Astrocyte (in vitro differentiated cells and primary cell): ENCODE measurements at regions not wholly inside any gene's neighbourhood (a gene's known extent, or its start where the extent isn't known, plus 50 kb on each side); places are given as distances from the start of the nearest gene placed in this dataset.

Experiments
- EZH2 ChIP-seq: IDR thresholded peaks from 2 replicates; pipeline ENCODE4 v1.6.1; 2012; ENCODE audit warnings: mild to moderate bottlenecking, low read length, inconsistent platforms; ENCODE audit not compliant: insufficient read depth
- TF ChIP-seq, protein P1 (sequence below): IDR thresholded peaks from 2 replicates; pipeline ENCODE4 v1.5.1; 2011; ENCODE audit warnings: low read depth, mild to moderate bottlenecking, inconsistent platforms, low read length, moderate library complexity; ENCODE audit not compliant: insufficient read depth

DNA sequence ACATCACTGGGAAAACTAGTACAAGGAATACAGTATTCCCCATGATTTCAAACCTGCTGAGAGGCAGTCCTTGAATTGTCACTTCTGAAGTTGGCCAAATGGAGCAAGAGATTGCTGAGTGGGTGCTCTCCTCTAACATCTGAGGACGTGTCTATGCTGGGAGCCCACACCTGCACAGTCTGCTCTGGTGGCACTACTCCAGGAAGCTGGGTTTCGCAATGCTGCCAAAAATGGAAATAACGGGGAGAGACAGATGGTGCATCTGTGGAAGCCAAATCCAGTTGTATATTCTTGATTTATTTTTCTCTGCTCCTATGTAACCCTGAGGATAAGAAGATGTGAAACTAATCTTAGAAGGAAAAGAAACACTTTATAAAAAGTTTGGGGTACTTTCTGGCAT is 240.1 kb upstream of the CTSO start:
- TF ChIP-seq, protein P1, sequence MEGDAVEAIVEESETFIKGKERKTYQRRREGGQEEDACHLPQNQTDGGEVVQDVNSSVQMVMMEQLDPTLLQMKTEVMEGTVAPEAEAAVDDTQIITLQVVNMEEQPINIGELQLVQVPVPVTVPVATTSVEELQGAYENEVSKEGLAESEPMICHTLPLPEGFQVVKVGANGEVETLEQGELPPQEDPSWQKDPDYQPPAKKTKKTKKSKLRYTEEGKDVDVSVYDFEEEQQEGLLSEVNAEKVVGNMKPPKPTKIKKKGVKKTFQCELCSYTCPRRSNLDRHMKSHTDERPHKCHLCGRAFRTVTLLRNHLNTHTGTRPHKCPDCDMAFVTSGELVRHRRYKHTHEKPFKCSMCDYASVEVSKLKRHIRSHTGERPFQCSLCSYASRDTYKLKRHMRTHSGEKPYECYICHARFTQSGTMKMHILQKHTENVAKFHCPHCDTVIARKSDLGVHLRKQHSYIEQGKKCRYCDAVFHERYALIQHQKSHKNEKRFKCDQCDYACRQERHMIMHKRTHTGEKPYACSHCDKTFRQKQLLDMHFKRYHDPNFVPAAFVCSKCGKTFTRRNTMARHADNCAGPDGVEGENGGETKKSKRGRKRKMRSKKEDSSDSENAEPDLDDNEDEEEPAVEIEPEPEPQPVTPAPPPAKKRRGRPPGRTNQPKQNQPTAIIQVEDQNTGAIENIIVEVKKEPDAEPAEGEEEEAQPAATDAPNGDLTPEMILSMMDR, result no peak
- no peak for TF ChIP-seq EZH2
